Effector memory CD8-positive, alpha-beta T cell (primary cell): ENCODE measurements at regions not wholly inside any gene's neighbourhood (a gene's known extent, or its start where the extent isn't known, plus 50 kb on each side); places are given as distances from the start of the nearest gene placed in this dataset.

Experiments used
- ATAC-seq: fragments of 150-1000 bp; cut with Tn5 transposase; replicated peaks from 2 replicates; pipeline ENCODE4 v1.10.0; 2021; ENCODE audit warnings: mild to moderate bottlenecking, moderate library complexity
- DNase-seq, 3 experiments: peaks; one replicate each; pipeline ENCODE4 v3.0.0; 2021
- H3K27ac Mint-ChIP-seq, 2 donors: one replicate each; pipeline ENCODE4 v1.8.0; 2022; ENCODE audit warnings: mild to moderate bottlenecking in 2 of 2, mixed read lengths in 2 of 2, moderate library complexity in 2 of 2
- H3K27me3 Mint-ChIP-seq, 2 donors: one replicate each; pipeline ENCODE4 v1.8.0; 2022; ENCODE audit warnings: mixed read lengths in 2 of 2
- H3K36me3 Mint-ChIP-seq: one replicate; pipeline ENCODE4 v1.8.0; 2022; ENCODE audit warnings: mild to moderate bottlenecking, moderate library complexity, mixed read lengths; ENCODE audit not compliant: insufficient read depth
- H3K4me1 Mint-ChIP-seq, 2 donors: one replicate each; pipeline ENCODE4 v1.8.0; 2022; ENCODE audit warnings: low read depth in 2 of 2, mixed read lengths in 2 of 2
- H3K4me3 Mint-ChIP-seq, 2 donors: one replicate each; pipeline ENCODE4 v1.8.0; 2022; ENCODE audit warnings: mild to moderate bottlenecking in 2 of 2, mixed read lengths in 2 of 2, moderate library complexity in 2 of 2
- H3K9me3 Mint-ChIP-seq, 2 donors: one replicate each; pipeline ENCODE4 v1.8.0; 2022; ENCODE audit warnings: mixed read lengths in 2 of 2

- H3K4me1 Mint-ChIP-seq = peaks cover 38 to 41% of the 10 kb centered on the region in 2 donors
- no peak for DNase-seq
- H3K9me3 Mint-ChIP-seq = no peaks in the 10 kb centered on the region
- H3K4me3 Mint-ChIP-seq = no peak overlapping the region
- no peak for ATAC-seq
- no peaks in the 10 kb centered on the region for H3K36me3 Mint-ChIP-seq
- no peaks in the 10 kb centered on the region for H3K27me3 Mint-ChIP-seq
- peak overlapping the region; percentile 10 to 39 for H3K27ac Mint-ChIP-seq
Measured at GRCh38 chr9:127553793-127554192, 58.3 kb upstream of the STXBP1 start.

DNA sequence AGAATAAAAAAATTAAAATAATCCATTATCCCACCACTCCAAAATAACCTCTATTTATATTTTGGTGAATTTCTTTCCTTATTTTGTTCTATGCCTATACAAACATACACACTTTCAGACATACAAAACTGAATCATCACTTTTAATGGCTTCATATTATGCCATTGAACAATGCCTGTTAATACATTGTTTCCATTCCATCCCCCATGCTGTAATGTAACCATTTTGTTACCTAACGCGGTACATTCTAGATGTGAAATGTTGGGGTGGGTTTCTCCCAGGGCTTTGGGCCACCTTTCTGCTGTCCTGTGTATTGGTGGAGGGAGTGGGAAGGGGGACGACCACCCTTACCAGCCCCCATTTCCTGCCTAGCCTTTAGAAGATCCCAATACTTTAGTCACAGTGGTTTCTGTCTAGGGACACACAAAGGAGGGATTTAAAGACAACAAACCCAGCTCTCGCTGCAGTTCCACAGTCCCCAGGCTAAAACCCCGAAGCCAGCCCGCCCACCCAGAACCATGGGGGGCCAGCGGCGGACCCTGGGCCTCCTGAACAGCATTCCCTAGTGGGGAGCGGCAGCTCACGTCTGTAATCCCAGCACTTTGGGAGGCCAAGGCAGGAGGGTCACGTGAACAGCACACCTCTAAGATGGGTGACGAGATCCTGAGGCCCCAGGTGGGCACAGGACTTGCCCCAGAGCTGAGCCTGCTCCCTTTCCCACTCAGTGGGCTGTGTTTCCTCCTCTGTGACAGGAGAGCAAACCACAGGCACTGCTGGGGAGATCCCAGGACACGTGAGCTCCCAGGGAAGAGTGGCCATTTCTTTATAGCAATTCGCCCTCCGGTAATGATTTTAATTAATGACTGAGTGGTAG, 56.9 kb upstream of the STXBP1 start:
- H3K4me1 Mint-ChIP-seq = peaks cover 38 to 43% of the 10 kb centered on the region in 2 donors
- H3K9me3 Mint-ChIP-seq = no peaks in the 10 kb centered on the region
- no peak for ATAC-seq
- no peaks in the 10 kb centered on the region for H3K27me3 Mint-ChIP-seq
- peak overlapping the region; percentile 86 to 94 for H3K27ac Mint-ChIP-seq
- DNase-seq = no peak
- H3K4me3 Mint-ChIP-seq = peak overlapping the region; percentile 63 to 71
- no peaks in the 10 kb centered on the region for H3K36me3 Mint-ChIP-seq

- DNase-seq = peak; percentile 25 to 34 (median 31)
- H3K36me3 Mint-ChIP-seq = peaks cover 3% of the 10 kb centered on the region
- peak overlapping the region; percentile 63 to 71 for H3K4me3 Mint-ChIP-seq
Measured at GRCh38 chr9:127555840-127556820, 55.9 kb upstream of the STXBP1 start.

GRCh38 chr9:127556871-127557270, 55.2 kb upstream of the STXBP1 start:
- no peaks in the 10 kb centered on the region for H3K9me3 Mint-ChIP-seq
- peaks cover 3% of the 10 kb centered on the region for H3K36me3 Mint-ChIP-seq
- H3K27ac Mint-ChIP-seq = peak overlapping the region; percentile 86 to 94
- DNase-seq (no peak), ATAC-seq (no peak)
- peak overlapping the region; percentile 63 to 71 for H3K4me3 Mint-ChIP-seq
- no peaks in the 10 kb centered on the region for H3K27me3 Mint-ChIP-seq
- H3K4me1 Mint-ChIP-seq = peaks cover 50 to 54% of the 10 kb centered on the region in 2 donors

More at GRCh38 chr9:127555840-127556820, 55.9 kb upstream of the STXBP1 start:
- ATAC-seq = peak; percentile 90
- peaks cover 47 to 48% of the 10 kb centered on the region in 2 donors for H3K4me1 Mint-ChIP-seq
- H3K27me3 Mint-ChIP-seq = no peaks in the 10 kb centered on the region
- no peaks in the 10 kb centered on the region for H3K9me3 Mint-ChIP-seq
- peak overlapping the region; percentile 86 to 94 for H3K27ac Mint-ChIP-seq

GRCh38 chr9:127557466-127557869, 54.6 kb upstream of the STXBP1 start:
- Mint-ChIP-seq H3K9me3 (no peaks in the 10 kb centered on the region), H3K27me3 (no peaks in the 10 kb centered on the region), H3K4me3 (peak overlapping the region; percentile 63 to 71), H3K4me1 (peaks cover 49 to 54% of the 10 kb centered on the region in 2 donors), H3K27ac (peak overlapping the region; percentile 86 to 94), H3K36me3 (peaks cover 3% of the 10 kb centered on the region)
- DNase-seq (no peak), ATAC-seq (no peak)

DNA sequence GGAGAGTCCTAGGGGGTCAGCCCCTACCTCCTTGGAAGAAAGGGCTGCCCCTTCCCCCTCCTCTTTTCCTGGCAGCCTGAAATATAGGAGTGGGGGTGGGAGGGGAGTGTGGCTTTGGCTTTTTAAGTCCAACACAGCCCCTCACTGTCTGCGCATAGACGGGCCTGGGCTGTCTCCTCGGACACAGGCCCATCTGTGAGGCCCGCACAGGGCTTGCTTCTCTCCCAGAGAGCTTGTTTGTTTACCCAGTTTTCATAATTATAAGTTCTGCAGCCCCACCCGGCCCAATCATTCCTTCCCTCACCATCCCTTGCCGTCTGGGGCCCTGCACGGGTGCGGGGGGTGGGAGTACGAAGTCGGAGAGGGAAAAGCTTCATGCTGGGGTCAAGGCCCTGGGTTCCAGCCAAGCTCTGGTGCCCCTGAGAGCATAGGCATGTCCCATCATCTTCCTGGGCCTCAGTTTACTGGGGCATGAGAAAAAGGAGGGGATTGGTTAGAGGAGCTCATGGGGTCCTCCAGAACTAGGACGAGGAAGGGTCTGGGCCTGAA, 54.0 kb upstream of the STXBP1 start:
- Mint-ChIP-seq H3K27ac (peak overlapping the region; percentile 86 to 94), H3K9me3 (no peaks in the 10 kb centered on the region), H3K4me3 (peak overlapping the region; percentile 63 to 71), H3K27me3 (no peaks in the 10 kb centered on the region), H3K4me1 (peaks cover 52 to 57% of the 10 kb centered on the region in 2 donors), H3K36me3 (peaks cover 3% of the 10 kb centered on the region)
- DNase-seq (no peak), ATAC-seq (no peak)

DNA sequence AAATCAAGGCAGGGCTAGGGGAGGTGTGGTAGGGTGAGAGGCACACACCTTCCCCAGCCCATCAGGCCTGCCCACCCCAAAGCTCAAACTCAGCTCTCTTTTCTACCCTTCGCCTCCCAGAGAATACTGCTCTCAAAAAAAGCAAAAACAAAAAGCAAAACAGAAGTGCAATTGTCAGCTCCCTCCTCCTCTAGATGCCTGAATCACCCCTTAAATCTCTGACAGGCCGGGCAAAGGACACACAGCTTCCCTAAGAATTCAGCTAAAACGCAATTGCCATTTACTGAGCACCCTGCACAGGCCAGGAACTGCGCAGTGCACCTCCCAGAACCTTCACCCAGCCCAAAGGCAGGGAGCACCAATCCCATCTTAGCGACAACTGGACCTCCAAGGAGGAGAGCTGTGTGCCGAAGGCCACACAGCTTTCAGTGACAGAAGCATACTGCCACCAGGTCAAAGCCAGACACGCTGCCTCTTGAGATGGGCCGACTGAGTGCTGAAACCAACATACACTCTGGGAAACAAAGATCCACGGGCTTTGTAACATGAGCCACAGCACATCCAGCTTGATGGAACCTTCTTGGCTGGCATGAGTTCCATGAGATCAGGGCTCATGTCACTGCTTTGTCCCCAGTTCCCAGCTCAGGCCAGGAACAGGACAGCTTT, 53.4 kb upstream of the STXBP1 start:
- peaks cover 53 to 59% of the 10 kb centered on the region in 2 donors for H3K4me1 Mint-ChIP-seq
- DNase-seq (no peak), ATAC-seq (no peak)
- H3K27ac Mint-ChIP-seq = peak overlapping the region; percentile 86 to 94
- H3K9me3 Mint-ChIP-seq = no peaks in the 10 kb centered on the region
- H3K36me3 Mint-ChIP-seq = peaks cover 3% of the 10 kb centered on the region
- H3K4me3 Mint-ChIP-seq = peak overlapping the region; percentile 37 to 71
- H3K27me3 Mint-ChIP-seq = no peaks in the 10 kb centered on the region

DNA sequence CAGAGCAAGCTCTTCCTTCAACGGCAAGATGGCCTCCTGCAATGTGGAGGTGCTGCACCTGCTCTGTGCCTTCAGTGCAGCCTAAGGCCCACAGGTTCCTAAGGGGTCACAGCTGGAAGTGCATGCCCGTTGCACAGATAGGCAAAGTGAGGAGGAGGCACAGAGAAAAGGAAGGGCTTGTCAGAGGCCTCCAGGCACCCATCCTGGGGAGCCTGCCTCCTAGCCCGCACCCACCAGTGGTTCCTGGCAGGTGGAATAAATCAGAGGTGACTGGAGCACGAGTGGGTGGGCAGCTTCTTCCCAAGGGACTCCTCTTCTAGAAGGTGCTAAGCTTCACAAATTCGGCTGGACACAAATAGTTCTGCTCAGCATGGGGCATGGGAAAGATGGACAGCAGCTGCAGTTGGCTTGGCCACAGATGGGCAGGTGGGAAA, 52.8 kb upstream of the STXBP1 start:
- Mint-ChIP-seq H3K4me3 (no peak overlapping the region), H3K27me3 (no peaks in the 10 kb centered on the region), H3K27ac (peak overlapping the region in 1 of 2 donors; percentile 94), H3K4me1 (peaks cover 52 to 57% of the 10 kb centered on the region in 2 donors), H3K36me3 (peaks cover 3% of the 10 kb centered on the region), H3K9me3 (no peaks in the 10 kb centered on the region)
- DNase-seq (no peak), ATAC-seq (no peak)

- no peak for DNase-seq
- Mint-ChIP-seq H3K36me3 (peaks cover 3% of the 10 kb centered on the region), H3K27ac (peak overlapping the region; percentile 38 to 82)
Measured at GRCh38 chr9:127561491-127562278, 50.4 kb upstream of the STXBP1 start.

More at GRCh38 chr9:127561491-127562278, 50.4 kb upstream of the STXBP1 start:
- Mint-ChIP-seq H3K4me3 (no peak overlapping the region), H3K27me3 (no peaks in the 10 kb centered on the region), H3K9me3 (no peaks in the 10 kb centered on the region), H3K4me1 (peaks cover 38 to 39% of the 10 kb centered on the region in 2 donors)
- ATAC-seq = peak; percentile 27
